Adrenal gland (tissue), 5 donors: ENCODE measurements at regions not wholly inside any gene's neighbourhood (a gene's known extent, or its start where the extent isn't known, plus 50 kb on each side); places are given as distances from the start of the nearest gene placed in this dataset.

ENCODE experiments used
- CTCF ChIP-seq, 6 experiments: fragments of 450-650 bp in 4 of 6; fragments of 200-600 bp in 2 of 6; sonication (generic) in 1 of 6; IDR thresholded peaks; 1 replicate in 5 of 6; 2 replicates in 1 of 6; pipeline versions ENCODE4 v1.5.1 to v1.8.0; 2016 to 2021; ENCODE audit warnings: antibody characterized with exemption in 6 of 6, mild to moderate bottlenecking in 2 of 6, moderate library complexity in 1 of 6
- POLR2A ChIP-seq, 2 donors: fragments of 450-650 bp; IDR thresholded peaks; one replicate each; pipeline ENCODE4 v1.6.1; 2017; ENCODE audit warnings: antibody characterized with exemption in 2 of 2, mild to moderate bottlenecking in 2 of 2, moderate library complexity in 1 of 2
- donor health status: DM: no; HTN: no; CAD: no.

- no peak for TF ChIP-seq CTCF (IDR thresholded peaks at IDR 0.05)
- no peak for TF ChIP-seq POLR2A (IDR thresholded peaks at IDR 0.05)
These were observed 351.0 kb downstream of the SS18 start for GRCh38 chr18:25739376-25739775.
